HCT116 (cell line): ENCODE measurements at regions not wholly inside any gene's neighbourhood (a gene's known extent, or its start where the extent isn't known, plus 50 kb on each side); places are given as distances from the start of the nearest gene placed in this dataset.

ENCODE experiments used
- ATAC-seq: fragments of 200-7000 bp; cut with Tn5 transposase; 2 replicates; pipeline ENCODE4 v1.9.1; 2020; ENCODE audit warnings: mild to moderate bottlenecking, moderate library complexity
- BruUV-seq: library from RNA; stranded (reverse); fragments of 400-500 nt; replicated peaks from 2 replicates; lab custom pipeline; 2021; lab: Mats Ljungman, UMichigan
- CTCF ChIA-PET: fragments of 300-600 bp; sonication (Branson Sonifier 250); formaldehyde crosslinking; loops from one replicate; lab custom pipeline; 2021; ENCODE audit warnings: antibody characterized with exemption; lab: Charles Lee
- POLR2A ChIA-PET: fragments of 300-600, 350-600 bp; sonication (Branson Sonifier 250); formaldehyde crosslinking; loops from one replicate; lab custom pipeline; 2021; ENCODE audit warnings: antibody characterized with exemption; lab: Charles Lee
- RAD21 ChIA-PET, 2 experiments: fragments of 300-600 bp; sonication (Branson Sonifier 250); formaldehyde crosslinking; loops; one replicate each; lab custom pipeline; 2023; ENCODE audit warnings: low total read pairs in 2 of 2; ENCODE audit not compliant: uncharacterized antibody in 2 of 2, unreplicated experiment in 2 of 2, low non-redundant PET in 1 of 2; lab: Charles Lee
- DNase-seq: peaks from one replicate; pipeline ENCODE4 v3.0.0-alpha.2; 2010; ENCODE audit warnings: low read depth, low spot score
- H2AFZ ChIP-seq: fragments of 200-600 bp; shearing (Covaris generic), sonication (generic); 2 replicates; pipeline ENCODE4 v1.6.1; 2017; ENCODE audit warnings: low read depth, mixed run types, mixed read lengths, antibody characterized with exemption, low read length; ENCODE audit not compliant: poor library complexity, severe bottlenecking
- H3K27ac ChIP-seq: 2 replicates; pipeline ENCODE4 v1.5.1; 2012; ENCODE audit warnings: low read depth, low read length
- H3K27me3 ChIP-seq: fragments of 200-600 bp; sonication (generic); 2 replicates; pipeline ENCODE4 v1.6.1; 2016; ENCODE audit warnings: mixed run types, low read length, mixed read lengths; ENCODE audit not compliant: insufficient read depth
- H3K36me3 ChIP-seq, 2 experiments: fragments of 200-500 bp in 1 of 2; fragments of 200-600 bp in 1 of 2; sonication (Bioruptor generic) in 1 of 2; sonication (generic) in 1 of 2; 2 replicates each; pipeline versions ENCODE4 v1.5.1 to v1.6.1; 2014 to 2016; ENCODE audit warnings: low read length in 2 of 2, inconsistent platforms in 1 of 2, mixed read lengths in 1 of 2, mixed run types in 1 of 2; ENCODE audit not compliant: insufficient read depth in 2 of 2, control insufficient read depth in 1 of 2
- H3K4me1 ChIP-seq, 2 experiments: fragments of 200-600 bp in 1 of 2; sonication (generic) in 1 of 2; 2 replicates each; pipeline versions ENCODE4 v1.5.1 to v1.6.1; 2012 to 2017; ENCODE audit warnings: low read length in 2 of 2, inconsistent platforms in 1 of 2, mild to moderate bottlenecking in 1 of 2, mixed read lengths in 1 of 2, mixed run types in 1 of 2, moderate library complexity in 1 of 2; ENCODE audit not compliant: insufficient read depth in 2 of 2, control insufficient read depth in 1 of 2
- H3K4me2 ChIP-seq: fragments of 200-600 bp; sonication (generic); 2 replicates; pipeline ENCODE4 v1.6.1; 2017; ENCODE audit warnings: mixed run types, low read length, mixed read lengths
- H3K4me3 ChIP-seq, 2 experiments: fragments of 200-600 bp in 1 of 2; sonication (generic) in 1 of 2; replicated peaks in 1 of 2; 2 replicates each; pipeline ENCODE4 v1.5.1; 2011 to 2016; ENCODE audit warnings: low read length in 2 of 2, control low read depth in 1 of 2, low read depth in 1 of 2, mild to moderate bottlenecking in 1 of 2, mixed read lengths in 1 of 2, mixed run types in 1 of 2
- H3K79me2 ChIP-seq: fragments of 200-600 bp; sonication (generic); 2 replicates; pipeline ENCODE4 v1.6.1; 2017; ENCODE audit warnings: mild to moderate bottlenecking, mixed run types, low read length, moderate library complexity, mixed read lengths; ENCODE audit not compliant: insufficient read depth
- H3K9ac ChIP-seq: fragments of 200-600 bp; sonication (generic); 2 replicates; pipeline ENCODE4 v1.6.1; 2016; ENCODE audit warnings: low read length, mixed read lengths
- H3K9me2 ChIP-seq: fragments of 200-600 bp; sonication (generic), shearing (Covaris generic); 2 replicates; pipeline ENCODE4 v1.6.1; 2017; ENCODE audit warnings: mixed run types, mild to moderate bottlenecking, moderate library complexity; ENCODE audit not compliant: insufficient read depth
- H3K9me3 ChIP-seq, 2 experiments: fragments of 200-500 bp in 1 of 2; fragments of 200-600 bp in 1 of 2; sonication (Bioruptor generic) in 1 of 2; sonication (generic) in 1 of 2; 2 replicates each; pipeline ENCODE4 v1.6.1; 2014 to 2017; ENCODE audit warnings: low read length in 2 of 2, mixed read lengths in 2 of 2, inconsistent platforms in 1 of 2, low read depth in 1 of 2, mild to moderate bottlenecking in 1 of 2, mixed run types in 1 of 2, moderate library complexity in 1 of 2; ENCODE audit not compliant: control insufficient read depth in 1 of 2, insufficient read depth in 1 of 2
- H4K20me1 ChIP-seq: fragments of 200-600 bp; sonication (generic), shearing (Covaris generic); 2 replicates; pipeline ENCODE4 v1.6.1; 2017; ENCODE audit warnings: mixed run types, mild to moderate bottlenecking, moderate library complexity; ENCODE audit not compliant: insufficient read depth
- CBX3 ChIP-seq: IDR thresholded peaks from 2 replicates; pipeline ENCODE4 v1.6.1; 2012; ENCODE audit warnings: low read depth
- CEBPB ChIP-seq: IDR thresholded peaks from 2 replicates; pipeline ENCODE4 v1.6.1; 2012; ENCODE audit warnings: low read depth
- FOSL1 ChIP-seq: IDR thresholded peaks from 2 replicates; pipeline ENCODE4 v1.6.1; 2012; ENCODE audit warnings: low read depth
- REST ChIP-seq: IDR thresholded peaks from 2 replicates; pipeline ENCODE4 v1.6.1; 2012; ENCODE audit warnings: low read depth
- TCF7L2 ChIP-seq: IDR thresholded peaks from 2 replicates; pipeline ENCODE4 v1.7.0; 2011; ENCODE audit warnings: borderline replicate concordance, inconsistent platforms; ENCODE audit not compliant: insufficient read depth, insufficient read length; ENCODE audit errors: extremely low read depth
- intact Hi-C: fragments of 100-400 bp; cut with micrococcal nuclease; formaldehyde crosslinking; loops from 2 replicates; pipeline ENCODE4 v1.10.0; 2022
- TF ChIP-seq, protein P1 (sequence below), 3 experiments: fragments of 200-600 bp in 1 of 3; sonication (generic) in 1 of 3; IDR thresholded peaks in 2 of 3; conservative IDR thresholded peaks in 1 of 3; 2 replicates each; pipeline ENCODE4 v1.5.1; 2012 to 2017; ENCODE audit warnings: low read depth in 2 of 3, low read length in 2 of 3, antibody characterized with exemption in 1 of 3, borderline replicate concordance in 1 of 3, control low read depth in 1 of 3, mild to moderate bottlenecking in 1 of 3, mixed read lengths in 1 of 3, mixed run types in 1 of 3, moderate library complexity in 1 of 3; ENCODE audit not compliant: insufficient read depth in 1 of 3

DNA sequence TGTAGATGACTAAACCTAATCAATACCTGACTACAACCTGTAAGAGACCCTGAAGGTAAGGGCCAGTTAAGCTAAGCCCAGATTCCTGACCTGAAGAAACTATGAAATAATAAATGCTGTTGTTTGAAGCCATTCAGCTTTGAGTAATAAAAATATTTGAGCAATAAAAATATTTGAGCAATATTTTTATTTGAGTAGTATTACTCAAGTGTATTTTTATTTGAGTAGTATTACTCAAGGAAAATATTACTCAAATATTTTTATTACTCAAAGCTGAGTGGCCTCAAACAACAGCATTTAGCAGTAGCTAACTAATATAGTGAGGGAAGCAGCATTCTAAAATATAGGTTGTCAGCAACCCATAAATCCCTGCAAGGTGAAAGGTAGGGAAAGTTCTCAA, 143.8 kb upstream of the RARB start:
- Histone ChIP-seq H3K36me3 (no peaks in the 10 kb centered on the region), H2AFZ (no peak overlapping the region), H4K20me1 (no peaks in the 10 kb centered on the region), H3K9me3 (no peaks in the 10 kb centered on the region), H3K27me3 (no peaks in the 10 kb centered on the region), H3K27ac (no peak overlapping the region), H3K9ac (no peak overlapping the region), H3K79me2 (no peaks in the 10 kb centered on the region), H3K9me2 (no peaks in the 10 kb centered on the region), H3K4me2 (no peak overlapping the region), H3K4me1 (no peaks in the 10 kb centered on the region), H3K4me3 (no peak overlapping the region)
- ChIA-PET POLR2A (no interaction called here), CTCF (no interaction called here), RAD21 (no interaction called here)
- no peak for TF ChIP-seq REST
- TF ChIP-seq TCF7L2: no peak
- no peak for TF ChIP-seq CEBPB
- no peak for TF ChIP-seq CBX3
- no peak for TF ChIP-seq FOSL1
- TF ChIP-seq, protein P1, sequence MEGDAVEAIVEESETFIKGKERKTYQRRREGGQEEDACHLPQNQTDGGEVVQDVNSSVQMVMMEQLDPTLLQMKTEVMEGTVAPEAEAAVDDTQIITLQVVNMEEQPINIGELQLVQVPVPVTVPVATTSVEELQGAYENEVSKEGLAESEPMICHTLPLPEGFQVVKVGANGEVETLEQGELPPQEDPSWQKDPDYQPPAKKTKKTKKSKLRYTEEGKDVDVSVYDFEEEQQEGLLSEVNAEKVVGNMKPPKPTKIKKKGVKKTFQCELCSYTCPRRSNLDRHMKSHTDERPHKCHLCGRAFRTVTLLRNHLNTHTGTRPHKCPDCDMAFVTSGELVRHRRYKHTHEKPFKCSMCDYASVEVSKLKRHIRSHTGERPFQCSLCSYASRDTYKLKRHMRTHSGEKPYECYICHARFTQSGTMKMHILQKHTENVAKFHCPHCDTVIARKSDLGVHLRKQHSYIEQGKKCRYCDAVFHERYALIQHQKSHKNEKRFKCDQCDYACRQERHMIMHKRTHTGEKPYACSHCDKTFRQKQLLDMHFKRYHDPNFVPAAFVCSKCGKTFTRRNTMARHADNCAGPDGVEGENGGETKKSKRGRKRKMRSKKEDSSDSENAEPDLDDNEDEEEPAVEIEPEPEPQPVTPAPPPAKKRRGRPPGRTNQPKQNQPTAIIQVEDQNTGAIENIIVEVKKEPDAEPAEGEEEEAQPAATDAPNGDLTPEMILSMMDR (IDR thresholded peaks at IDR 0.05 in 2 of 3, conservative IDR thresholded peaks at IDR 0.05 in 1 of 3; ENCODE audit: borderline replicate concordance in 1 of 3, insufficient read depth in 1 of 3, low read depth in 2 of 3, low read length in 2 of 3): no peak
- BruUV-seq: no TSS peak
- ATAC-seq (no peak), DNase-seq (no peak)
- intact Hi-C loops: no loop called here
